HEK293 (cell line): ENCODE measurements at regions not wholly inside any gene's neighbourhood (a gene's known extent, or its start where the extent isn't known, plus 50 kb on each side); places are given as distances from the start of the nearest gene placed in this dataset.

Experiments used
- CTCF ChIA-PET: fragments of 350-600 bp; formaldehyde crosslinking; extraction: SDS; loops from one replicate; lab custom pipeline; 2021; ENCODE audit warnings: antibody characterized with exemption; lab: Yijun Ruan, JAX
- POLR2A ChIA-PET: fragments of 300-600 bp; formaldehyde crosslinking; extraction: SDS; loops from one replicate; lab custom pipeline; 2020; ENCODE audit warnings: antibody characterized with exemption, inconsistent platforms; lab: Yijun Ruan, JAX
- H3K27ac ChIP-seq: fragments of 200-500 bp; sonication (Bioruptor generic); 2 replicates; pipeline ENCODE4 v1.5.1; 2014; ENCODE audit warnings: low read depth, low read length, control low read depth, inconsistent platforms; ENCODE audit errors: extremely low read depth
- H3K36me3 ChIP-seq, 2 experiments: fragments of 200-500 bp in 1 of 2; sonication (Bioruptor generic) in 1 of 2; 1 replicate in 1 of 2; 2 replicates in 1 of 2; pipeline ENCODE4 v1.5.1; 2014 to 2017; ENCODE audit warnings: inconsistent platforms in 2 of 2, low read length in 2 of 2; ENCODE audit not compliant: control insufficient read depth in 2 of 2, insufficient read depth in 1 of 2
- H3K4me1 ChIP-seq: fragments of 200-500 bp; sonication (Bioruptor generic); 2 replicates; pipeline ENCODE4 v1.5.1; 2014; ENCODE audit warnings: mild to moderate bottlenecking, low read length, inconsistent platforms; ENCODE audit not compliant: control insufficient read depth, insufficient read depth
- H3K4me3 ChIP-seq: 2 replicates; pipeline ENCODE4 v1.5.1; 2011; ENCODE audit warnings: low read depth, mild to moderate bottlenecking, control low read depth, low read length, moderate library complexity
- H3K9me3 ChIP-seq: fragments of 200-500 bp; sonication (Bioruptor generic); 2 replicates; pipeline ENCODE4 v1.5.1; 2014; ENCODE audit warnings: low read depth, low read length, inconsistent platforms; ENCODE audit not compliant: control insufficient read depth, insufficient read depth
- HIC1 ChIP-seq: fragments of 450-650 bp; formaldehyde crosslinking; IDR thresholded peaks from 2 replicates; pipeline ENCODE4 v1.5.1; 2016; ENCODE audit warnings: missing biosample characterization, missing genetic modification characterization
- KLF1 ChIP-seq: fragments of 450-650 bp; formaldehyde crosslinking; IDR thresholded peaks from 2 replicates; pipeline ENCODE4 v1.5.1; 2016; ENCODE audit warnings: missing biosample characterization, missing genetic modification characterization
- PBX3 ChIP-seq: sonication (generic); formaldehyde crosslinking; IDR thresholded peaks from 2 replicates; pipeline ENCODE4 v1.8.1; 2022; ENCODE audit warnings: mild to moderate bottlenecking, moderate library complexity, missing genetic modification reagents
- ZBTB49 ChIP-seq: fragments of 450-650 bp; formaldehyde crosslinking; IDR thresholded peaks from 2 replicates; pipeline ENCODE4 v1.5.1; 2016; ENCODE audit warnings: missing biosample characterization, missing genetic modification characterization, low read depth
- ZNF121 ChIP-seq: fragments of 450-650 bp; formaldehyde crosslinking; IDR thresholded peaks from 2 replicates; pipeline ENCODE4 v1.5.1; 2016; ENCODE audit warnings: missing biosample characterization, missing genetic modification characterization
- ZNF132 ChIP-seq: fragments of 450-650 bp; formaldehyde crosslinking; IDR thresholded peaks from 2 replicates; pipeline ENCODE4 v1.5.1; 2017; ENCODE audit warnings: missing biosample characterization, missing genetic modification characterization, borderline replicate concordance
- ZNF16 ChIP-seq: fragments of 450-650 bp; formaldehyde crosslinking; IDR thresholded peaks from 2 replicates; pipeline ENCODE4 v1.5.1; 2016; ENCODE audit warnings: low read depth, missing biosample characterization, missing genetic modification characterization
- ZNF18 ChIP-seq: fragments of 450-650 bp; formaldehyde crosslinking; IDR thresholded peaks from 2 replicates; pipeline ENCODE4 v1.5.1; 2016; ENCODE audit warnings: missing biosample characterization, missing genetic modification characterization
- ZNF211 ChIP-seq: fragments of 450-650 bp; formaldehyde crosslinking; IDR thresholded peaks from 2 replicates; pipeline ENCODE4 v1.5.1; 2016; ENCODE audit warnings: low read depth, missing biosample characterization, missing genetic modification characterization
- ZNF223 ChIP-seq: fragments of 450-650 bp; formaldehyde crosslinking; IDR thresholded peaks from 2 replicates; pipeline ENCODE4 v1.5.1; 2016; ENCODE audit warnings: missing biosample characterization, missing genetic modification characterization
- ZNF248 ChIP-seq: fragments of 450-650 bp; formaldehyde crosslinking; IDR thresholded peaks from 2 replicates; pipeline ENCODE4 v1.5.1; 2017; ENCODE audit warnings: missing biosample characterization, missing genetic modification characterization
- ZNF280C ChIP-seq: fragments of 450-650 bp; formaldehyde crosslinking; IDR thresholded peaks from 2 replicates; pipeline ENCODE4 v1.5.1; 2016; ENCODE audit warnings: missing biosample characterization, missing genetic modification characterization
- ZNF302 ChIP-seq: fragments of 450-650 bp; formaldehyde crosslinking; IDR thresholded peaks from 2 replicates; pipeline ENCODE4 v1.5.1; 2016; ENCODE audit warnings: missing biosample characterization, missing genetic modification characterization, low read depth
- ZNF366 ChIP-seq: fragments of 450-650 bp; formaldehyde crosslinking; conservative IDR thresholded peaks from 2 replicates; pipeline ENCODE4 v1.5.1; 2016; ENCODE audit warnings: missing biosample characterization, missing genetic modification characterization
- ZNF513 ChIP-seq: fragments of 450-650 bp; IDR thresholded peaks from 2 replicates; pipeline ENCODE4 v1.5.1; 2018; ENCODE audit warnings: missing biosample characterization, missing genetic modification characterization
- ZNF555 ChIP-seq: fragments of 450-650 bp; formaldehyde crosslinking; conservative IDR thresholded peaks from 2 replicates; pipeline ENCODE4 v1.5.1; 2017; ENCODE audit warnings: missing biosample characterization, mild to moderate bottlenecking, missing genetic modification characterization, inconsistent platforms
- ZNF791 ChIP-seq: fragments of 450-650 bp; formaldehyde crosslinking; IDR thresholded peaks from 2 replicates; pipeline ENCODE4 v1.5.1; 2016; ENCODE audit warnings: missing biosample characterization, missing genetic modification characterization
- ZNF792 ChIP-seq: fragments of 450-650 bp; formaldehyde crosslinking; IDR thresholded peaks from 2 replicates; pipeline ENCODE4 v1.5.1; 2016; ENCODE audit warnings: missing biosample characterization, missing genetic modification characterization
- ZNF843 ChIP-seq: fragments of 450-650 bp; formaldehyde crosslinking; IDR thresholded peaks from 2 replicates; pipeline ENCODE4 v1.5.1; 2016; ENCODE audit warnings: missing biosample characterization, missing genetic modification characterization
- ZXDB ChIP-seq: fragments of 450-650 bp; formaldehyde crosslinking; IDR thresholded peaks from 2 replicates; pipeline ENCODE4 v1.5.1; 2016; ENCODE audit warnings: missing biosample characterization, missing genetic modification characterization

- TF ChIP-seq HIC1 (tag by site-specific recombination) (no peak), ZXDB (tag by site-specific recombination) (no peak), ZNF843 (no peak)
Observed at GRCh38 chr6:16973545-16974386, 128.1 kb upstream of the STMND1 start (continued).

- H3K4me1 ChIP-seq, result peaks cover 3% of the 10 kb centered on the region; the same call in 1 of the 2 replicates
- no peak overlapping the region for H3K27ac ChIP-seq
- POLR2A ChIA-PET, result interaction anchor here (0.6 kb wide), 1 partner anchor 1406 kb away, joined by 4 read pairs; no protein-coding TSS in a partner anchor
- no peaks in the 10 kb centered on the region for H3K9me3 ChIP-seq
- H3K4me3 ChIP-seq, result no peak overlapping the region
- H3K36me3 ChIP-seq, result no peaks in the 10 kb centered on the region
- TF ChIP-seq PBX3 (no peak), ZNF366 (tag by site-specific recombination) (no peak), ZNF18 (no peak), ZNF223 (tag by site-specific recombination) (no peak), ZNF248 (tag by site-specific recombination) (no peak), ZNF132 (tag by site-specific recombination) (no peak), ZNF16 (tag by site-specific recombination) (no peak), HIC1 (tag by site-specific recombination) (no peak), ZNF211 (tag by site-specific recombination) (no peak), ZBTB49 (tag by site-specific recombination) (no peak), ZNF513 (tag by site-specific recombination) (no peak), ZNF280C (tag by site-specific recombination) (no peak), ZNF792 (tag by site-specific recombination) (no peak), ZNF791 (tag by site-specific recombination) (no peak), ZNF121 (no peak), KLF1 (tag by site-specific recombination) (no peak), ZNF302 (no peak), ZNF555 (tag by site-specific recombination) (no peak)
- CTCF ChIA-PET, result interaction anchor here (0.6 to 1.2 kb wide), 3 partner anchors 8 to 687 kb away, joined by 3 to 5 read pairs (median 3); no protein-coding TSS in a partner anchor
Observed at GRCh38 chr6:16973051-16973450, 128.8 kb upstream of the STMND1 start.
